Choroid plexus epithelial cell (primary cell): ENCODE measurements at regions not wholly inside any gene's neighbourhood (a gene's known extent, or its start where the extent isn't known, plus 50 kb on each side); places are given as distances from the start of the nearest gene placed in this dataset.
A peak's percentile ranks its signal among the peaks of the same experiment; 100 is the strongest.
"Not testable (repeated sequence)": the region's sequence is repeated elsewhere in the genome, so short reads cannot be mapped to it uniquely, and the experiment has no call there.

ENCODE experiments used
- DNase-seq: peaks from one replicate; pipeline ENCODE4 v3.0.0-alpha.2; 2010; ENCODE audit warnings: low read depth
- H3K4me3 ChIP-seq: 2 replicates; pipeline ENCODE4 v1.5.1; 2011; ENCODE audit warnings: low read depth, mild to moderate bottlenecking, control low read depth, low read length, moderate library complexity
- CTCF ChIP-seq: conservative IDR thresholded peaks from 2 replicates; pipeline ENCODE4 v1.5.1; 2011; ENCODE audit warnings: low read depth, mild to moderate bottlenecking, control low read depth, inconsistent platforms, low read length, moderate library complexity

- H3K4me3 ChIP-seq = no peak overlapping the region
- no peak for TF ChIP-seq CTCF
- peak; percentile 23 for DNase-seq
These were observed 183.8 kb upstream of the NR2F2 start for GRCh38 chr15:96146726-96147125.

GRCh38 chr15:96147267-96147666 lies 183.2 kb upstream of the NR2F2 start:
- no peak for TF ChIP-seq CTCF
- no peak for DNase-seq
- H3K4me3 ChIP-seq = no peak overlapping the region

GRCh38 chr15:96150254-96150653 lies 180.2 kb upstream of the NR2F2 start:
- DNase-seq = no peak
- TF ChIP-seq CTCF = no peak
- no peak overlapping the region for H3K4me3 ChIP-seq

- not testable (repeated sequence) for H3K4me3 ChIP-seq
- peak; percentile 72 for DNase-seq
These were observed 178.8 kb upstream of the NR2F2 start for GRCh38 chr15:96151749-96152148.

- TF ChIP-seq CTCF = no peak
- no peak for DNase-seq
- no peak overlapping the region for H3K4me3 ChIP-seq
These were observed 176.6 kb upstream of the NR2F2 start for GRCh38 chr15:96153929-96154328.

- no peak overlapping the region for H3K4me3 ChIP-seq
- no peak for DNase-seq
- no peak for TF ChIP-seq CTCF
These were observed 171.6 kb upstream of the NR2F2 start for GRCh38 chr15:96158938-96159337.

GRCh38 chr15:96160269-96160668 lies 170.2 kb upstream of the NR2F2 start:
- TF ChIP-seq CTCF = no peak

GRCh38 chr15:96160800-96161199 lies 169.7 kb upstream of the NR2F2 start:
- TF ChIP-seq CTCF = no peak
- H3K4me3 ChIP-seq = no peak overlapping the region
- no peak for DNase-seq

More at GRCh38 chr15:96160269-96160668, 170.2 kb upstream of the NR2F2 start:
- peak; percentile 76 for DNase-seq
- no peak overlapping the region for H3K4me3 ChIP-seq
